Stimulated activated CD4-positive, alpha-beta T cell treated with anti-CD3 and anti-CD28 coated beads, TNF-alpha, amount 100 ng/mL, for 1 hour (primary cell): ENCODE measurements at regions not wholly inside any gene's neighbourhood (a gene's known extent, or its start where the extent isn't known, plus 50 kb on each side); places are given as distances from the start of the nearest gene placed in this dataset.

Source experiments
- DNase-seq, 3 donors: peaks; one replicate each; pipeline ENCODE4 v3.0.0-alpha.2; 2020; ENCODE audit warnings: low read depth in 3 of 3, low spot score in 1 of 3

DNA sequence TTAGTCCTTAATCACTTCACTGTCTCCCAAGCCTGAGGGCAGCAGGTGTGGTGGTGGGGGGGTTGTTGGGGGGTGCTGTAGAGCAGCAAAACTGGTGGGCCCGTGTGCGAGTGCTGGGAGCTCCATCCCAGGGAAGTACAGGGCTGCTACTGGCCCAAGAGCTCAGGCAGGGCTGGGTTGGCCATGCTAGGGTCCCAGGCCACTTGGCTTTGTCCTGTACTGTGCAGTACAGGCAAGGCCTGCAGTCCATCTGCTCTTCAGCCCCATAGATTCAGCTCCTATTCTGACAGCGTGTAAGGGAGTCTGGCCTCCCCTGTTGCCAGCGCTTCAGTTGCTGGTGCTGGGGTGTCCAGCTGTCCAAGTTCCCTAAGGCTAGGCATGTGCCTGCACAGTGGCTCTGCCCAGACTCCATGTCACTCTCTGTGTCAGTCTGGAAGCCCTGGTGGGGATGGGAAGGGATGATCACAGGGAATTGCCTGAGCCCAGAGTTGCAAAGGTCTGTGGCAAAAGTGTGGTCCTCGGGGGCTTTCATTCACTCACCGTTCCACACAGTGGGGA, 1261.7 kb downstream of the EFNB2 start:
- no peak for DNase-seq

DNA sequence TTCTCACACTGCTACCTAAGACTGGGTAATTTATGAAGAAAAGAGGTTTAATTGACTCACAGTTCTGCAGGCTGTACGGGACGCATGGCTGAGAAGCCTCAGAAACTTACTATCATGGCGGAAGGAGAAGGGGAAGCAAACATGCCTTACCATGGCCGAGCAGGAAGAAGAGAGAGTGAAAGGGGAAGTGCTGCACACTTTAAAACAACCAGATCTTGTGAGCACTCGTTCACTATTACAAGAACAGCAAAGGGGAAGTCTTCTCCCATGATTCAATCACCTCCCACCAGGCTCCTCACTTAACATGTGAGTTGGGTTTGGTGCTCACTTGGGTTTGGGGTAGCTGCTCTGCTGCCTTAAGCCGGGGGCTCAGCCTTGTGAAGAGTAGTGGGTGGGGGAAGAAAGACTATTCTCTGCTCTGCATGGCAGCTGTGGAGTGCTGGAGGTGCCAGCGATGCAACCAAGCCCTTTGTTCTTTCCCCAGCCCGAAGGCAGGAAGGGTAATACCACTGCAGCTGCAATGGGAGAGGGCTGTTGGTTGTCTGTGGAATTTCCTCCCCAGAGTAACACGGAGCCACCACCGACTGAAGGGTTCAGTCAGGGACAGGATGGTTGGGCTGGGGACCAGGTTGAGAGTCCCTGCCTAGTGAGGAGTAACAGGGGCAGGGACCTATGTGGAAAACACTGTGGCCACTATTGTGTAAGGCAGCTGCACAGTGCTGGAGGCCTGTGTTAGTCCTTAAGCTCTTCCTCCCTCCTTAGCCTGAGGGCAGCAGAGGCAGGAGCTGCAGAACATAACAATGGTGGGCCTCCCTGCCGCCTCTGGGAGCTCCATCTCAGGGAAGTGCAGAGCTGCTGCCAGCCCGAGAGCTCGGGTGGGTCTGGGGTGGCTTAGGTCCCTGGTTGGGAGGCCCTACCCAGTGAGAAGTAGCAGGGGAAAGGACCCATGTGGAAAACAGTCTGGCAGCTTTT, 1262.5 kb downstream of the EFNB2 start:
- DNase-seq: no peak

DNA sequence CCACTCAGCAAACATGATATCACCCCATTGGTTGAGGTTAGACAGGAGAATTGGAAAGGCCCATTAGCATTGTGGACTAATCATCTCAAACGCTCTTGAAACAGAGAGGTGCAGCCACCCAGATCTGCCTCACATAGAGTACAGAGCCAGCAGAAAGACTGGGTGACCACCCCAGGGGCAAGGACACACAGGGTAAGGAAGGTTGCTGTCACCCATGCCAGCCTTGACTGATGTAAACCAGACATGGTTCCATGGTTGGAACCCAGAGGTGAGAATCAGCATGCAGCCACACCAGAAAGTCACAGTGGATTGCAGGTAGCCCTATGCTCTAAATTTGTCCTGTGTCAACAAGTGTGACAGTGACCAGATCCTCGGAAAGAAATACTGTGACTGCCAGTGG, 1268.8 kb downstream of the EFNB2 start:
- no peak for DNase-seq

DNA sequence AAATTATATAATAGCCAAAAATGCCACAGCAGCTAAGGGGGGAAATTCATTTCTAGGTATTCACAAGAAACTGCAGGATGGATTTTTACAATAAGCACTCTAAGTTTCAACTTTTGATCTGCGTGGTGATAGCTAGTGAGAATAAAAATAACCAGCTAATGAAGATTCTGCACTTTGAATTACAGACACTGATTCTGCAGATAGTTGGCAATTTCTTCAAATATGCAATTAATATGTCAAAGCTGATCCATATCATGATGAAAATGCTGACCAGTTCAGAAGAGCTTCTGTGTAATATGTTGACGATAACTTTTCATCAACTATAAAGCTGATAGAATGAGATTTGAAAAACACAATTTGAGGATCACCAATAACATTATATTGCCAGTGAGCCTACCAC, 1272.9 kb downstream of the EFNB2 start:
- no peak for DNase-seq

DNA sequence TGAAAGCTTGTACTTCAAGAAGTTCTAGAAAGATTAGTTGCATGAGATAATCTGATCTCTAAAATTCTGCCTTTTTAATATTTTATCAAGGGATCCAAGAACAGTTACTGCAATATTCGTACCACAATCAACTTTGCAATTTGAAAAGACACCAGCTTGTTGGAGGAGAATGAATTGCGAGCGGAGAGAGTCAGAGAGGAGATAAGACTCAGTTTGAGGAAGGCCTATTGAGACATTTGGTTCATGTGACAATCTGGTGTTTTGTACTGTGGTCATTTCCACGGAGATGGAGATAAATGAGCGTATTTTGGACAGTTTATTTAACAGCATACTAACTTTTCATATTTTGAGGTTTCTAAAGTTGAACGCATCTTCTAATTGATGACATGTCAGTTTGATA, 1276.0 kb downstream of the EFNB2 start:
- DNase-seq: no peak

DNA sequence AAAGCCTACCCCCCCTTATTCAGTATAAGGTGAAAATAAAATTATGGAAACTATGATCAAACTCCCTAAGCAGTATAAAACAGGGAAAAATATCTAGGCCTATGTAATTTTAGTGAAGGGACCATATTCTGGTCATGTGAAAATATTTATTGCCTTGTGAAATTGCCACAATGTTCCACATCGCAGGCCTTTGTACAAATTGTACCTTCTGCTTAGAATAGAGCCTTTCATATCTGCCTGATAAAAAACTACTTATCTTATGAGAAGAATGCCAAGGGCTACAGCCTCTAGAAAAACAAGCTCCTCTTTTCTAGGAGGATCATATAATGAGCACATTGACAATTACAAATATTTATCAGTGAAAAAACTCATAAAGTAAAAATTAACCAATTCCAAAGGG, 1280.0 kb downstream of the EFNB2 start:
- no peak for DNase-seq

DNA sequence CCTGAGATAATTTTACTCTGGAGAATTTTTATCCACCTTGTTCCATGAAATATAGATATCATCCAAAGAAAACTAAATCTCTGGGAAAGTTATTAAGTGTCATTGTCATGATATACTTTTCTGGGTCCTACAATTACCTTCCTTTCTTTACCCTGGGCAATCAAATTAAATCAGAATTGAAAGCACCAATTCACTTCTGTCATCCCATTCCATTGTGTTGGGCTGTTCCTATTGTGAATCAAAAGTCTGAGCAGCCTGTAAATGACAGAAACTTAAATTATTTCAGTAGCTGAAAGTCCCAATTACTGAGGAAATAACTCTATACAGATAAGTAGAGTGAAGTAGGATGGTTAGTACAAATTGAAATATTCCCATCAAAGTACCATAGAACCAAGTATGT, 1284.2 kb downstream of the EFNB2 start:
- DNase-seq: no peak

DNA sequence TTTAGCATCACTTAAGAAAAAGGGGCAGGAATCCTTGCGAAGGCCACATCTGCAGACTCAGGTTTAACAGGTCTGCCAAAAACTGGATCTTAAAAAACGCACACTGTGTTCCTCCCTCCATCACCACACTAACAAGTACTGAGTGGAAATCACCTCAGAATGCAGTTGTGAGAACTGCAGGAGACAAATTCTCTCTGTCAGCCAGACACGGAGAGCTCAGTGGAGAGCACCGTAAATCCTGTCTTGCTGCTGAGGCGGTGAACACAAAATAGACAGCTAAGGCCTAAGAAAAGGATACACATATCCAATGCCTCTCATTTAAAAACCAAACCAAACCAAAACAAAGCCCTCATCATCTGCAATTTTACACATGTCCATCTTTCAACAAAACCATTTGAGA, 1287.6 kb downstream of the EFNB2 start:
- DNase-seq: no peak

DNA sequence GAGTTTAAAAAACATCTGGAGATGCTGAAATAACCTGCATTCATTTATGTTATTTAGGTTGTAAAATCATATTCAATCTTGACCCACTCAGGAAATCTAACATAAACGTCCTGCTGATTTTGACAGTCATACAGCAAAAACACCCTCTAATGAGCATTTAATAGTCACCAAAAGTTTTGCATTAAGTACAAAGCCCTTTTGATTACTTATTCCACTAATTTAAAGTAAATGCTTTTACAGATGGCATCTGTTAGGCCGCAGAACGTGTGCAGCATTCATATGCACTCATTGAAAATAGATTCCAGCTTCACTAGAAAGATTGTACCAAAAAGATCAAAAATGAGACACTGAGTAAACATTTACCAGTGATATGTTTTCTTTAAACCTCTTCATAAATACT, 1295.1 kb downstream of the EFNB2 start:
- no peak for DNase-seq

DNA sequence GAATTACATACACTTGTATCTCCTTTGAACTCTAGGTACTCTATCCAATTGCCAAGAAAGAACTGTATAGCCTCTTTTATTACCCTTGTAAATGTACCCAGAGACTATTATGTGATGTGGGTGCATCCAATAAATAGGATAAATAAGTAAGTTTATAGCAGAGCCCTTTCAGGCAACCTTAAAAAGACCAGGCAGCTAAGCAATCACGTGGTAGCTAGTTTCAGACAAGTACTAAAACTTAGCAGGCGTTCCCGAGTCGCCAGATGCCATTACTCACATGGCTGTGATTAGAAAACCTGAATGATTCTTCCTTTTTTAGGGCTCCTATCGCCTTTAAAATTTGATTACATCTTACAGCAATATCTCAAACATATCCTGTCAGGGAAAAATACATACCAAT, 1303.0 kb downstream of the EFNB2 start:
- no peak for DNase-seq

DNA sequence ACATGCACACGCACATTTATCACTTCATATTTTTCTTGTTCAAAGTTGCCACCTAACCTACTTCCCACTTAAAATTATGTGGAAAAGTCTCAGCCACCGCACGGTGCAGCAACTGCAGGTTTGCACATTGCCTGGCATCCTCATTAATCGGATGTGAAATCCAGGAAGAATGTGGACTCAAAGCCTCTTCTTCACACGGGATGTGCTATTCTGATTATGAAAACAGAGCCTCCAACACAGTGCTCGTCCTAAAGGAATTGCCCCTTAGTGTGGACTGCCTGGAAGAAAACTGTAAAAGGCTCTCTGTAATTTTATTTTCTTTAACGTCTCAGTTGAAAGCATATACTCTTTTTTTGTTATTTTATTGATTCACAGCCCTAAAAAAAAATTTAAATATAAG, 1303.5 kb downstream of the EFNB2 start:
- no peak for DNase-seq

DNA sequence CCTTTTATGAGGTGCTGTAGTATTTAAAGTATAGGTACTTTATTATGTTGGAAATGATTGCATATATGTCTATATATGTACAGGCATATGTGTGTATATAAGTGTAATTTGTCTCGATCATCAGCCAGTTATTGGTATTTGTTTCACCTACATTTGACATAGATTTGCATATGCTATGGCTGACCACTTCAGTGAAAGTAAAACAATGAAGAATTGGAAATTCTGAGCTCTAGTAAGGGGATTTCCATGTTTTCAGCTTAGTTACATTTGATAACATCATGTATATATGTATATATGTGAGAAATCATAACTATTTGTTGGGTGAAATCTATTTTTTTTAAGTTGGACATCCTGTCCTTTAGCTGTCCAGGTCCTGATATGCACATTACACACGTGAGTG, 1303.9 kb downstream of the EFNB2 start:
- DNase-seq: no peak

DNA sequence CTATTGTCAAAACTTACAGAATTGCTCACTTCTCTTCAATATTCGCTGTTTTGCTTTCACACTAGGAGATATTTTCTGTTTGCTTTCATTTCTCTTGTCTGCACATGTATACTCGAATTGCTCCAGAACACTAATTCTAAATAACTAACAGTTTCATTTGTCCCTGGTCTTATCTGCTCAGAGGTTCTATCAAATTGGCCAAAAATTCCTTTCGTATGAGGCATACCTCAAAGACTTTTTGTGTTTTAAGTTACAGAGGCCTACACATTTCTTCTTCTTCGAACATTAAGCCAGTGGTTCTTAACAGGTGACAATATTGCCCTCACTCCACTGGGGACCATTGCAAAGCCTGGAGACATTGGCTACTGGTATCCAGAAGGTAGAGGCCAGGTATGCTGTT, 1314.6 kb downstream of the EFNB2 start:
- DNase-seq: no peak

DNA sequence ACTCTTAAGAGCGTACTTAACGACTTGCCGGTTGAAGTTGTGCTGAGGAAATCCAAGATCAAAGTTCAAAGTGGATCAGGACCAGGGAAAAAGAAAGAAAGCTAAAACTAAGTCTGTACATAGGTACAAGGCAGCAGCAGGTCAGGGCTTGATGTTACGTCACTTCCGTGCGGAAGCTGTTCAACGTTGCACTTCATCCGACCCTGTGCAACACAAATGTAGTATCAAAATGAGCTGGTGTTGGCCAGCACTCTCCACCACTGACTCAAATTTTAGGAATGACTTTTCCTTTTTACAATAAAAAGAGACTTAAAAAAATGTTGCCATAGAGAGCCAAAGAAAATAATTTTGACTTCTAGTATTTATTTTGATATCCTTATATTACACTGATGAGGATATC, 1315.4 kb downstream of the EFNB2 start:
- no peak for DNase-seq

DNA sequence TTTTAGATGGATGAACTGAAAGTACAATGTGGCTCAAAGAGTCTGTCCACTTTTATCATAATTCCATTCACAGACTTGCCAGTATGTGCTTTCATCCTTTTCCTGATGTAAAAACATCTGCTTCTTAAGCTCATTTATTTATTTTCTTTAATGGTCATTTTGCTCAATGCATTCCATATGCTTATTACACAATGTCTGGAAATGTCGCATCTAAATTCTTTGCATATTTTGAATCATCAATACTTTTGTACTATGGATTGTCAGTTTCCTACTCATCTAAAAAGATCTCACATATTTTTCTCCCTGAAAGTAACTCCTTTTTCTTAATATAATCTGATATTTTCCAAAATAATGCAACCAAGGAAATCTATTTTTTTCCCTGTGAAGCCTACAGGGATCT, 1315.8 kb downstream of the EFNB2 start:
- no peak for DNase-seq

DNA sequence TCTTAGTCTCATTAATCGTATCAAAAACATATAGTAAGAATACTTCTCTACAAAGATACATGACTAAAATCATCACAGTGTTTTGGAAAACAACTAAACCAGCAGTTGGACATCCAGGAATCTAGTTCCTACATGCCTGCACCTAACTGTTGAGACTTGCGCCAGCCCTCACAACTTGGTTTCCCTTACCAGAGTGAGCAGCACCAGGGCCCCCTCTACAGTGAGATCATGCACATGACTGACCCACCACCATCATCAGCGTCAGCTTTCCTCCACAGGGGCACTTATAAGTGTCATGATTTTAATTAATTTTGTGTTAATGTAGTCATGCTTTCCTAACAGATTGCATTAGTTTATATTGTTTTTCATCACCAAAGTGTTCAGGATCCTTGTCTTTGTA, 1322.0 kb downstream of the EFNB2 start:
- DNase-seq: no peak

DNA sequence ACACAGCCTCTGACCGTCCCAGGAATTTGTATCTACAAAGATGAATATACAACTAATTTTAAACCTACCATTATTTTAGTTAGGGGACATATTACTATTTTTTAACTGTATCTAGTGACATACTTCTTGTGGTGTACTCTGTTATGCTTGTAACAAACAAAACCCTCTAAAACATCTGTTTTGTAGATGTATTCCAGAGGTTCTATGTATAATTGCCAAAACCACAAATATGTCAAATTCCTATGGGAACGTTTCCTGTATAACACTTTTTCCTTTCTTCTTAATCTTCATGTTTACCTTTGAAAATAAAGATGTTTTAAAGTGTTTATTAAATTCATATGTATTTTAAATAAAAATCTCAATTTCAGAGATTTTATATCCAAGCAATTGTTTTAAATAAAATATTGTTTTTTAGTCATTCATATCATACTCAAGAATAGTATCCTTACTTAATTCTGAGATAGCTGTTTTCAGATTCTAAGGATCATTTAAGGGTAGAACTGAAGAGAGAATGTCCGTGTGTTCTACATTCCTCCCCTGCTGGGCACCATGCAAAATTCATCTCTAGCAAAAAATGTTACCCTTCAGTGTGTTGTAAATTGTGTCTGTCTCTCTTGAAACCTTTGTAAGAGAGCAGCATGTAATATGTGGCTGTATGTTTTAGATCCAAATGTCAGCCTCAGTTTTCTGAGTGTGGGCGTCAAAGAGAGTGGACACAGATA, 1327.7 kb downstream of the EFNB2 start:
- no peak for DNase-seq

DNA sequence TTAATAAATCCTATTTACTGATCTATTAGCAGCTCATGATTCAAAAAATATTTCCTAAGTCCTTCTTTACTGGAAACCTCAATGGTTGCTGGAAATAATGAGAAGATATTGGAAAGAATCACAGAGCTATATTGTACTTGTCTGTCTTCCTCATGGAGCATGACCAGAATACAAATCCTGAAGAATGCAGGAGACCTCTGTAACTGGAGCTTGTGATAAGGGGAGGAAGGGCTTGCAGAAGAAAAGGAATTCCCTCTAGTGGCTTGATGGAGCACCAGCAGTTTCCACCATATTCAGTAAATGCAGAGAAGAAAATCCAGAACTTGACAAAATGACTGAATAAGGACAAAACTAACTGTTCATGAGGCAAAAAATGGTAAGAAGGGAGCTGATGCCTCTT, 1333.1 kb downstream of the EFNB2 start:
- no peak for DNase-seq

DNA sequence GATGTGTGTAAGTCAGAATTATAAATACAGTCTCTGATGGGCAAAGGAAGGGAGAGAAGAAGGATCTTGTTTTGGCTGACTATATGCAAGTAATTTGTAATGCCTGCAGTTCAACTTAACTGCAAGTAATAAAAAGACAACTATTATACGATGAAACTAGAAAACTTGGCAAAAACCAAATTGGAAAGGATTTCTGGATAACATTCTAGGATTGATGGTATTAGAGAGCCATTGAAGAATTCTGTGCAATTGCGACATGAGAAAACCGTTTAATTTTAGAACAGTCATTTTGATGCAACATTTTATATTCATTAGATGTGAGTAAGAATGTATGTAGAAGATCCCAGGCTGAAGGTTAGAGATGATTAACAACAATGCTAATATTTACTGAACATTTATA, 1334.1 kb downstream of the EFNB2 start:
- DNase-seq: no peak

DNA sequence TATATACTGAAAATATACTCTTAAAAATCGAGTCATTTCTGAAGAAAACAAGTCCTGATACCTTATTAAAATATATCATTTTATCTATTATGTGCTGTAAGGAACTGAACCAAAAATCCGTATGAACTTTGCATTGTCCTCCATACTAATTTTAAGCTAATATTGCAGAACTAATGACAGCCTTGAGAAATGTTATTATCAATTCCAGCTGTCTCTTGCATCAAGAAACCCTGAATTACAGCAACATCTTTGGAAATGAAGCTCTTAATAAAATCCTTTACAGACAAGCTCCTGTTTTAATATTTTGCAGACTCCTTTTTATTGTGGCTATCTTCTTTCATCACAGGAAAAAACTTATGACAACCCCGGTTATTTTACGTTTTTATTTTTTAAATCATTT, 1335.3 kb downstream of the EFNB2 start:
- DNase-seq: no peak

DNA sequence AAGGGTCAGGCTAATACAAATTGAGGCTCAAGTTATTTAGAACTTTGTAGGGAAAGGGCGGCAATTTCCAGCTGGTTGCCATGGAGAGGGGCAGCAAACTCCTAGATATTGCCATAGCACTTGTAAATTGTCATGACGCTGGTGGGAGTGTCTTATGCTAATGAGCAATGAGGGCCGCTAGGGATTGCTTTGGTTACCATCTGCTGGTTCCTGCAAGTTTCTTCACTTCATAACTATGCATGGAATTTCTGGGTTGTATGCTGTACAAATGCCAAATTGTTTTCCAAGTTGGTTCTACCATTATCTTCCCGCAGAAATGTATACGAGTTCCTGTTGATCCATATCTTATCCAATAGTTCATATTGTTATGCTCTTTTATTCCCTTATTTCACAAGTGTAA, 1339.4 kb downstream of the EFNB2 start:
- DNase-seq: no peak

DNA sequence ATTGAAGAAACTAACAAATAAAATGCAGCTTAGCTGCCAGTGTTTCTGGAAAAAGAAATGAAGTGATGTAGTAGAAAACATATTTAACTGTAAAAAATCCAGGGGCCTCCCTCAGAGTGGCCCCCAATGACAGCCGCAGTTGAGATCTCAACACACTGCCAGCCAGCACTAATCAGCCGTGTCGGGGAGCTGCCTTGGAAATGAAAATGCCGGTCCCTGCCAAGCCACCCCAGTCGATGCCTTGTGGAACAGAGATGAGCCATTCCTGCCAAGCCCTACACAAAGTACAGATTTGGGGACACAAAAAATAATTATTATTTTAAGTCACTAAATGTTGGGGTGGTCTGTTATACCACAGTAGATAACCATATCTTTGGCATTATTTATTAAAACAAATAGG, 1342.4 kb downstream of the EFNB2 start:
- DNase-seq: no peak
